Stimulated activated CD8-positive, alpha-beta memory T cell treated with anti-CD3 and anti-CD28 coated beads, Interleukin-4, amount 100 ng/mL, for 24 hours (primary cell): ENCODE measurements at regions not wholly inside any gene's neighbourhood (a gene's known extent, or its start where the extent isn't known, plus 50 kb on each side); places are given as distances from the start of the nearest gene placed in this dataset.

Source experiments
- DNase-seq: peaks from one replicate; pipeline ENCODE4 v3.0.0-alpha.2; 2020; ENCODE audit warnings: low read depth

DNA sequence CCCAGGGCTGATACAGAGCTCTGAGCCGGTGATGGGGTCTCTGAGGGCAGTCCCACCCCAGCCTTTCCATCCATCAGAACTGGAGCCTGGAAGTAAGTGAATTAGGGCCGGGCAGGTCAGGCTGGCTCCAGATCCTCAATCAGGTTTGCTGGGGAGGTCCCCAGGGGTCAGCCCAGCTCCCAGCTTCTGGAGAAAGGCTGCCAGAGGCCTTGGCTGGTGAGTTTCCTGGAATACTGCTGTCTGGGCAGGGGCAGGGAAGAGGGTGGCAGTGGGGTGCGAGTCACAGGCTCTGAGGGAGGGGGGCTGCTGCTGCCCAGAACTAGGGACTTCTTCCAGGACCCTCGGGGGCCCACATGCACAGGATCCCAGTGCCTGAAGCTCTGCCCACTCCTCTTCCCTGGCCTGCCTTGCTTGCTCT is 200.6 kb upstream of the MVB12B start:
- no peak for DNase-seq

DNA sequence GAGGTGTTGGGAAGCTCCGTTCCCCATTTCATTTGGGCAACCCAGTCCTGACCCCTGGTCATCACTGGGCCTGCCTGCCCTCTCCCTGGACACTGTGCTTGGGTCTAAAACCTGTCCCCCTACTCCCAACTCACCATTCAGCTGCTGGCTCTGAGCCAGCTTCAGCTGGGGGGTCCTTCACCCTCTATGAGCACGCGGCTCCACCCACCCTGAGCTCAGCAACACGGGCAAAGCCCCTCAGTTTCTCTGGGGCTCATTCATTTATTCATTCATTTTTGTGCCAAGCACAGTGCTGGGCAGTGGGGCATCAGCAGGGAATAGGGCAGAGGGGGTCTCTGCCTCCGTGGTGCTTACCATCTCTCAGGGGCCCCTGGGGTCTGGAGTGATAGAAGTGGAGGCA is 199.8 kb upstream of the MVB12B start:
- DNase-seq, result no peak

DNA sequence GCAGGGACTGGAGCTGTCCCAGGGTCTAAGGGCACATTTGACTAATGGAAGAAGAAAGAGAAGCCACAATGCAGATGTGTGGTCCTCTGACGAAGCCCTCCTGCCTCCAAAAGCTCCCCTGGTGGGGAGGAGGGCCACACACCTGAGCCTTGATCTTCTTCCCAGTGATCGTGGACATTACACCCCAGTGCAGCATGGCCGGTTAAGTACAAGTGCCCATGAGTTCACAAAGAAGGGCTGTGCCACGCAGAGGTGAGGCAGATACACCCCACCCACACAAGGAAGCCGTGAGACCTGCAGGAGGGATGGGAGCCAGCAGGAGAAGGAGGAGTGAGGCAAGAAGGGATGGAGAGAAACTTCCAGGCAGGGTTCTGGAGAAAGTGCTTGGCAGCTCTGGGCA is 199.0 kb upstream of the MVB12B start:
- no peak for DNase-seq

DNA sequence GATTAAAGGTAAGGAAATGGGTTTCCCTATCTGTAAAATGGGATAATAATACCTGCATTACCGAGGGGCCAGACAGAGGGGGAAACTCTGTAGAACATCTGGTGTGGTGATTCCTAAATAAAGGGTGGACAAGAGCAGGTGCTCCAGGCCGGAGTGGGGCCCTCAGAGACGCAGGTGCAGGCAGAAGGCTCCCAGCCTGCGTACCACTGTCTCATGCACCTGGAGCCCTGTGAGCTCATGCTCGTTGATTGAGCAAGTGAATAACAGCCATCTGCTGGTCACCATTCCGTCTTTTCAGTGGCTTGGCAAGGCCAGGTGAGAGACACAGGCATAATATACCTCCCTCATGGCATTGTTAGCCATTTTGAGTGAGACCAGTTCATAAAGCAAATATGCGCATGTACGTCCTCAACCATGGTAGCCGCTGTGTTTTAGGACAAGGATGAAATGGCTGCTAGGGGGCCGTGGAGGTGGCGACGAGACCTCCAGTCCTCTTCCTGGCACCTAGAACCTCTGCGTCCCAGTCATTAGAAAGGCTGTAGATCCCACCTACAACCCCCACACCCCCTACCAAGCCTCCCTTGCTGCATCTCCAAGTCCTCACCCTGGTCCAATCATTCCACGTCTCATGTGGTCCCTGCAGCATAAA is 198.0 kb upstream of the MVB12B start:
- no peak for DNase-seq

DNA sequence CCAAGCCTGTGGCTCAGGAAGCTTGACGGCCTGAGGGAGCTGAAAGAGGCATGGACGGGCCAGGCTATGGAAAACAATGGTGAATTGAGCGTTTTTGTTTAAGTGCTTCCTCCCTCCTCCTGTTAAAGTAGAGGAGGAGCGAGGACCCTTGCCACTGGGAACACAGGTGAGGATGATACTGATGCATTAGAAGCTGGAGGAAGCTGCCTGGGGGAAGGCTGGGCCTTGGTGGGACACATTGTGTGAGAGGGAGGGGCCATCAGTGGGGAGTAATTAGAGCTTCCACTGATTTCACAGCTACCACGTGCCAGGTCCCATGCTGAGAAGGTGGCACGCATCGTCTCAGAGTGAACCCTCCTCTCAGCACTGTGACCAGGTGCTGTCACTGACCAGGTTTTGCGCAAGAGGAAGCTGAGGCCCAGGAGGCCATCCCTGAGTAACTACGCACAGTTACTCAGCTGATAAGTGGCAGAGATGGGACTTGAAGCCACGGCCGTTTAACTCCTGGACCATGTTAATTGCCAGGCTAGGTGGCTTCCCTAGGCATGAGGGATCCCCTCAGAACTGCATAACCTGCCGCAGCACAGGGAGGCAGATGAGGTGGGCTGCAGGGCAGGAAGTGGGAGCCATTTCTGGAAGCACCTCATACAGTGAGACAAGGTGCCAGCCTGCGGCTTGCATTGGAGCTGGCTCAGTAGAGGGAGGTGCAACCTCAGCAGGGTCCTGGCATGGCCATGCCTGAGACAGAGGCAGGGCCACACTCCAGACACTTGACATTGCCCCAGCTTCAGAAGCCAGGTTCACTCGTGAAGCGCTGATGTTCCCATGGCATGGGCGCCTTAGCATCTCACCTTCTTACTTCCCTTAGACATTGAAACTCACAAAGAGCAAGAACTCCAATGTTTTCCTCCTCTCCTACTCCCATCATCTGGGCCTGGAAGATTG is 195.3 kb upstream of the MVB12B start:
- DNase-seq, result no peak

DNA sequence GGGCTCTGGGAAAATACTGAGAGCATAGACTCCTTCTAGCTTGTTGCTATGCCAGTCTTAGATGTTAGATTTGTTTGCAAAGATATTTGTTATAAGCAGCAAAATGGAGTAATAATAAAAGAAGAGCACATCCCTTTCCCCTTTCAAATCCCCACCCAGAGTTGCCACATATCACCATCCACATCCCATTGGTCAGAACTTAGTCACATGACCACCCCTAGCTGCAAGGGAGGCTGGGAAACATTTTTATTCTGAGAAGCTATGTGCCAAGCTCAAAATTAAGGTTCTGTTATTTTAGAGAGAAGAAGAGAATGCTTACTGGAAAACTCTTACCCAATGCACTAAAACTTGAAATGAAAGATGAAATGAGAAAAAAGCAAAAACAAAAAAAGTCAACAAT is 193.9 kb upstream of the MVB12B start:
- no peak for DNase-seq

DNA sequence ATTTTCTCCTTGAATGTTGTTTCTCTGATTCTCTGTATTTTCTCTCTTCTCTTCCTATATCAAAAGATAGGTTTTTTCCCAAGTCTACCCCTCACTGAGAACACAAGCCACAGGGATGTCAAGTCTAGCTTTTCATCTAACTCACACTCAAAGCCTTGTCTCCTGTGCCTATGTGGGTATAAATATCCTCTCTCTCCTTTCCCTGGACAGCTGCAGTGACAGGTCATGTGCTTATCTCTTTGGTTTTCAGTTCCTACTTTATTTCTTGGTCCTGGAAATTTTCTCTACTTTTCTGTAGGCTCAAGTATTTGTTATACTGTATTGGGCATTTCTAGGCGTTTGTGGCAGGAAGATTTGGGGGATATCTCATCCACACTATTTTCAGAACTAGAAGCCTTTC is 182.4 kb upstream of the MVB12B start:
- DNase-seq, result no peak

DNA sequence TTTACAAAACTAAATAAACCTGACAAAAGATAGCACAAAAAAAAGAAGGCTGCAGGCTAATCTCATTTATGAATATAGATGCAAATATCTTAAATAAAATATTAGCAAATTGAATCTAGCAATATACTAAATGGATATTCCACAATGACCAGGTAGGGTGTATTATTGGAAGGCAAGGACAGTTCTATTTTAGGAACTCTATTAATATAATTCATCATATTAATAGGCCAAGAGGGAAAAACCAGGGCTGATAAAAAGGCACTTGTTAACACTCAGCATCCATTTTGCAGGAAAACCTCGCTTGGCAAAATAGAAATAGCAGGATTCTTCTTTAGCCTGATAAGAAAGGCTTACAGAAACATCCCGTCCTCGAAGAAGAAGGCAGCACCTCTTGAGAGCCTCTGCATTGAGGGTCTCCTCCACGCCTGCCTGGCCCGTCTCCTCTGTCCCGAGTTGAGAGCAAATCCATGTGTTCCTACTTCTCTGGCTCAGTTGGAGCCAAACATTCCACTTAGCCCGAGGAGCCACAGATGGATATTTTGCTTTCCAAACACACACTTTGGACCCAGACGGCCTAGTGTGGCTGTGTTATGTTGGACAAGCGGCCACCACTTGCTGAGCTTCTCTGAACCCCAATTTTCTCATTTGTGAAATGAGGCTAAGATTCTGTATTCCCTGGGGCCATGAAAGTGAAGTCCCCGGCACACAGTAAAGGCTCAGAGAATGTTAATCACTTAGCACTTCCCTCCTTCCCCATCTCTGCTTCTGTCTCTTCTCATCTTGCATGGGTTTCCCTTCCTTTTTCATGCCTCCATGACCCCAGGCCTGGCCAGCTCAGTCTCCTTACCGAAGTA is 181.8 kb upstream of the MVB12B start:
- DNase-seq, result no peak

DNA sequence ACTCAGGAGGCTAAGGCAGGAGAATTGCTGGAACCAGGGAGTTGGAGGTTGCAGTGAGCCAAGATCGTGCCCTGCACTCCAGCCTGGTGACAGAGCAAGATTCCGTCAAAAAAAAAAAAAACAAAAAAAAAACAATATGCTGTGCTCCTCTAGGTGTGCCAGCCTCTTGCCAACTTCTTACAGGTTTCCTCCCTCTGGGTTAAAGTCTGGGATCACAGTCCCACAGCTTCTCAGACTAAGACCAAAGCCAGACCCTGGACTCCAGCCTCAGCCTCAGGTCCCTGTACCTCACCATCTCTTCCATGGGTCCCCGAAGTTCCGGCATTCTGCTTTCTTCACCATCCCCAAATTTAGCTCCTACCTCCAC is 180.8 kb upstream of the MVB12B start:
- no peak for DNase-seq

DNA sequence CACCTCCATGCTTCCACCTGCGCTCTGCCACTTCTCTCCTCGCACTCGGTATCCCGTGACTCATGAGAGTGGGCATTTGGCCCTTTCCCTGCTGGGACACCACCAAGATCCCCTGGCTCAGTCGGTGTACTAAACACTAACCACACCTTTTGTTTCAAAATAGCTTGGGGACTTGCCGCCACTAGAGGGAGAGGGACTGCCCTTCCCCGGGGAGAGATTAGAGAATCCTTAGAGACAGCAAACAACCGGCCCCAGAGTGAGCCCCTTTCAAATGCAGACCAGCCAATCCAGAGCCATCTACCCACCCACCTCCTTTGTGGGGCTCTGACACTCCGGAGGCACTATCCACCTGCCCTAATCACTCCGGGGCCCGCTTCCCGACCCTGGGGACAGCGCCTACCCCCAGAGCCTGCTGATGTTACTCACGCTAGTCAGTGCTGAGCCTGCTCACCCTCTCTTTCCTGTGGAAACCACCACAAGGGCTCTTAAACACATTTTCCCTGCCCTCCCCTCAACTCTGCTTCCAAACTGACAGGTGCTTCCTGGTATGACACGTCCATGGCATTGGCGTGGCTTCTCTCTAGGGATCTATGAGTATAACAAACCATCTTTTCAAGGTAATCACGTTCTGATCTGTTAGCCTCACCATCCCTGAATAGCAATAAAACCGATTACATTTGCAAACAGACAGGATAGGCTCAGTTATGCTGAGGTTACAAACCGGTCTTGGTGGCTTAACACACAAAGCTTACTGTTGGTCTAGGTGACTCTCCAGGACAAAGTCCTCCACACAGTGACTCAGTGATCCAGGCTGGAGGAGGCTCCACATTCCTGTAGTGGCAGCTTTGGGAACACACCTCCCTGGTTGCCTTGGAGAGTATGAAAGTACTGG is 180.1 kb upstream of the MVB12B start:
- DNase-seq, result no peak

DNA sequence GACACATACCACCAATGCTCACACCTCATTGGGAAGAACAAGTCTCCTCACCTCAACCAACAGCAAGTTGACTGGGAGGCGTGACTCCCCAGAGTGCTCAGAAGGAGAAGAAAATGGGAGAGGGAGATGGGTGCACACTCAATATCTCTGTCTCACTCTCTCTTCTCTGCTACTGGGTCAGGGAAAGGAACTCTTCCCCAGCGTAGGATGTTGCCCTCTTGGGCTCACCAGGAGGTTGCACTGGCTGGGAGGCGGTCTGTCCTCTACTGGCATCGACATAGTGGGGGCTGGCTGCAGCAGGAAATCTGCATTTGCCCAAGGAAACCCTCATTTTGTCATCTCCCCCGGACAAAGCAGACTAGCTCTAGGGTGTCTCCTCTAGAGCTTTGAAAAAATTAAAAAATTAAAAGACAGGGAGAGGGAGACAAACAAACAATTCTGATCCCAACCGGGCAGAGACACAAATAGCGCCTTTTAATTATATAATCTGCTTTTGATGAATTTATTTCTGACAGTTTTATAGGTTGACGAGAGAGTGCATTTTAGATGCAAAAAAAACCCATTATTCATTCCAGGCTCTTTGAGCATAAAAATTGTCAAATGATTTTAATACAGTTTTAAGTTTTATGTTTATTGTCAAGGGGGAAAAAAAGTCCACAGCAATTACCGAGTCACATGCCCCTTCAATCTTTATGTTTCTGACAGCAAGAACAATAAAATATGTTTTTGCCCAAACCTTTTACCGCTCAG is 179.3 kb upstream of the MVB12B start:
- DNase-seq, result no peak

DNA sequence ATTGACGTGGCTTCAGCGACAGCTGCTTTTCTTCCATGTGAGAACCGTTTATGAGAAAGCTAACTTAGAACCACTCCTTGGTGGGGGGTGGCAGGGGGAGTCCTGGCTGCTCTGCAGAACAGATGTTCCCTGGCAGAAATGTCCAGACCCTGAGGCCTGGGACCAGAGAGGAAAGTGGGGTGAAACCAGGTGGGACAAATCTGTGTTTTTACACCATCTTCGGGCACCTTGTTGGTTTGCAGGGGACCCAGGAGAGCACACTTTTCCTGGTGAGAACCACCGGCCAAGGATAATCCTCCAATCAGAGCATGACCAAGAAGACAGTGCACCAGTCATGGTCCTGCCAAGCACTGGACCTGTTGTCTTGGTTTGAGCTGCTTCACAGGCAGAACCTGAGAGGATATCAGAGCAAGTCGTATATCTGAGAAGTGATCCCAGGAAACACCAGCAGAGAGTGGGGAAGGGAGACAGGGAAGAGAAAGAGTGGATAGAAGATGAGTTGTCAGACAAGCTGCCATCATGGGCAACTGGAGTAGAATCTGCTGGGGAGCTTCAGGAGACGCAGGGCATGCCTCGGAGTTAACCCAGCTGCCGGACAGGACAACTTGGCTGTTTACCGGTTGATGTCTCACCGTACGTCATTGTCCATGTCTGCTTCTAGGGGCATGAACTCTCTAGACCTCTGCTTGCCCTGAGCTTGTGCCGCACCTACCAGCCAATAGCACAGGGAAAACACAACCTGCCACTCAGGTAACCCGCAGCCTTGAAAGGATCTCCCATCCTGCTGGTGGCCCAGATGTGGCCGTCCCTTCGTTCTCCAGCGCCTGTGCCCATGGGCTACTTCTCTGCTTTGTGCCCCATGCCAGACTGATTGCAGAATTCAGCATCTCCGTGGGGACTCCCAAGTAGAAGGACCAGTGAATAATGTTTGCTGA is 178.4 kb upstream of the MVB12B start:
- no peak for DNase-seq

DNA sequence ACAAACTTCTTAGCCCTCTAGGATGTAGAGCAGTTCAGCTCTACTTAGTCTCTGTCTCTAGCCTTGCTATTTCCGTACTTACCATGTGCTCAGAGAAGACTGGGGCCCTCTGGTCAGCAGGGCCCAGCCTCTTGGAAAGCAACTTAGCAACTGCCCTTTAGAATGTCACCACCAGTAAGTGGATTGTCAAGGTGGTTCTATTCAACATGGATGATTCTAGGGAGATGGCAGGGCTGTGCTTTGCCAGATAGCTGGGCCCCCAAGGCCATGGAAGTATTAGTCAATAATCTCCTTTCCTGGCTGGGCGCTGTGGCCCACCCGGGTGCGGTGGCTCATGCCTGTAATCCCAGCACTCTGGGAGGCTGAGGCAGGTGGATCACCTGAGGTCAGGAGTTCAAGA is 177.6 kb upstream of the MVB12B start:
- no peak for DNase-seq

DNA sequence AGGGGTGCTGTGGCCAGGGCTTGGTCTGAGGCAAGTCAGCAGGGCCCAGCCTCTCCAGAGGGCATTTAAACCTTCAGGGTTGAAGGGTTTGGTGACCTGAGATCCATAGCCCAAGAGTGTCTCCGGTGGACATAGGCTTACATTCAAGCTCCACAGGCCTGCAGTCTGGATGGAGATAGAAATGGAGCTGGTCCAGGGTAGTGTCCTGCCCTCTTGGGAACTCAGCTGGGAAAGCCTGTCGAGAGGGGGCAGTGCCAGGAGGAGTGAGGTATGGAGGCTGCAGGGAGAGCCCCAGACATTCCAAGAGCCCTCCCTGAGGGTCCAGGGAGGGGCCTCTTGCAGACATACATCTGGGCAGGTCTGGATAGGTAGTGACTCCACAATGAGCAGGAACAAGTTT is 177.0 kb upstream of the MVB12B start:
- DNase-seq, result no peak

DNA sequence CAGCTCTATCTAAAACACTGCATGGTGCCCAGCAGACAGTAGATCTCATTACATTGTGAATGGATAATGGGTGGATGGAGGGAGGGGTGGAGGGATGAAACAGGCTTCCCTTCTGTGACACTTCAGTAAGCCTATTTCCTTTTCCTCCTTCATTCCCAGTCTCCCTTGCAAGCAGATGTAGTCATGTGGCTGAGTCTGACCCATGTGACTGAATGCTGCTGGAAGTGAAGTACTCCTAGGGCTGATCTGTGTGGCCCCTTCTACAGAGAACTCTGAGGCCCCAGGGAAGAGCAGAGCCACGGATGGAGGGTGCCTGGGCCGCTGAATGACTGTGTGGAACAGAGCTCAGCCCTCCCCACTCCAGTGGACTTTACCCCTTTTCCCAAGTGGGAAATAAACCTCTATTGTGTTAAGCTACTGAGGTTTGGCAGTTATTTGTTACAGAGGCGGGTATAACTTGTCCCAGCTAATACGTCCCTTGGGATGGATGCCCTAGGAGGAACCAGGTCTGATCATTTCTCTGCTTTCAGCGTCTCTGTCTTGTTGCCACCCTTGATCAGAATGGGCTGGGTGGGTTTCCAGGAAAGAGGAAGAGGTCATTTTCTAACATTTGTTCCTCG is 176.1 kb upstream of the MVB12B start:
- no peak for DNase-seq

DNA sequence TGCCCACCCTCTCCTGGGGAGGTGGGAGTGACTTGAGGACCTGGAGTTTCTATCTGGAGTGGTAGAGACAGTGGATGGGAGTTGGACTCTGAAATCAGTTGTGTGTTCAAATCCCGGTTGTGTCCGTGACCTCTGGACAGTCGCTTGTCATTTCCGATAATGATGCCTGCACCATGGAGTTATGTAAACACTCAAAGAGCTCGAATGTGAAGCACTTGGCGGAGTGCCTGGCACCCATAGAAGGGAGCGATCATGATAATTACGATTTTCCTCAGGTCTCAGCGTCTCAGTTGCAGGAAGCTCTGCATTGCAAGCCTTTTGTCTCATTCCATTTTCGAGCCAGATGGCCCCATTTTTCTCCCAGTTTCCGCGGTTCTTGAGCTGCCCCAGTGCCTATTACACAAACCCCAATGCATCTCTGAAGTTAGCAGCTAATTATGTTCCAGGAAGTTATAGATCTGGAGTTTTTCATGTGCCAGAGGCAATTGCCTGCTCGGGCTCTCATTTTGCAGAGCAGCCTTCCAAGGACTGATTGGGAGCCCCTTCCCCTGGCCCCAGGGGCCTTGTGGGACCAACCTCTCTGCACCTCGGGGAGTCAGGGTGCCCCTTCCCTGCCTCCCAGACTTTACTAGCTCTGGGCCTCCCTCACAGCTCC is 175.5 kb upstream of the MVB12B start:
- DNase-seq, result no peak

DNA sequence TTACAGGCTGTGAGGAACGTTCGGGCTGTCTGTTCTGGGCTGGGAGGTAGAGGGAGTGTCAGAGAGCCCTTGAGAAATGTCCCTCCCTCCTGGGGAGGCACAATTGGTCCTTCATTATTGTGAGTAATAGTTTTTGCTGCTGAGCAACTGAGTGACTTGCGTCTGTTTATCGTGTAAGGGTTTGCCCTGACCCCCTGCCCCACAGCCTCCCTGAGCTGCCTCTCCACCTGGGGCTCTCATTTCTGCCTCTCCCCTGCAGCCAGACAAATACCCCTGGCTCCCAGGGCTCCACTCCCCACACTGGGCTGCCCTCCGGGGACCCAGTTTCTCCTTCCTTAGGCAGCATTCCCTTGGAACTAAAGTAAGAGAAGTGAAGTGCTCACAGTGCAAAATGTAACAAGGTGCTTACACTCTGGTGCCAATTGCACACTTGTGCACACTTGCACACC is 174.9 kb upstream of the MVB12B start:
- DNase-seq, result no peak

DNA sequence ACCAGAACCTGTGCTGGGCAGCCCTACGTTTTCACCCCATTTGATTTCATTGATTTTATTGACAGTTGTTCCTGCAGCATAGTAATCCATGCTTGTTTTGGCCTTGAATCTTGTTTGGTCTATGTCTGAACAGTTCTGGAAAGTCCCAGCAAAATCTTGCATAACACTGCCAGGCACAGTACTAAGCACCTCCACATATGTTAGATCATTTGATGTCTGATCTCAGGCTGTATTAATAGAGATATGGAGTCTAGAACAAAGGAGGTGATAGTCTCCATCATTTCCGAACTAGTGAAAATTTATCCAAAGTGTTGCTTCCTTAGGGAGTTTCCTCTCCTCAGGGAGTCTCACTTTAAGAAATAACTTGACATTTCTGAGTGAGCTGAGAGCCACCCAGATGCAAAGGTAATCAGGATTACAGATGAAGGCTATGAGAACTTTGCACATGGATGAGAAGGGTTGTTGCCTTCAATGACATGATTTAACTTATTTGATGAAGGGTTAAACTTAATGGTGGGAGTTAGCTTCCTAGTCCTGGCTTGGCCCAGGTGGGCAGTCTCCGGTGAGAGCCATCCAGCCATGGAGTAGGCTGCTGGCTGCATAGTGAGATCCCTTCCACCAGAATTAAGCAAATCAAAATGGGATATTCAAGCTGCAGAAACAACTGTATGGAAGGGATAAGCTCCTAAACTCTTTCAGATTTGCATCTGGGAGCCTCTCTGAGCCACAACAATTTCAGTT is 173.8 kb upstream of the MVB12B start:
- no peak for DNase-seq
